ENCODE measurements at regions not wholly inside any gene's neighbourhood (a gene's known extent, or its start where the extent isn't known, plus 50 kb on each side); places are given as distances from the start of the nearest gene placed in this dataset.

- no peak for DNase-seq (ENCODE audit: low read depth in 3 of 3)
Observed at GRCh38 chr5:136418301-136418700, 53.0 kb upstream of the TRPC7 start.
